GM03348 (cell line): ENCODE measurements at regions not wholly inside any gene's neighbourhood (a gene's known extent, or its start where the extent isn't known, plus 50 kb on each side); places are given as distances from the start of the nearest gene placed in this dataset.

Source experiments
- DNase-seq: peaks from one replicate; pipeline ENCODE4 v3.0.0; 2012; ENCODE audit warnings: low spot score

GRCh38 chr12:28824193-28824846 lies 324.8 kb upstream of the FAR2 start:
- no peak for DNase-seq

DNA sequence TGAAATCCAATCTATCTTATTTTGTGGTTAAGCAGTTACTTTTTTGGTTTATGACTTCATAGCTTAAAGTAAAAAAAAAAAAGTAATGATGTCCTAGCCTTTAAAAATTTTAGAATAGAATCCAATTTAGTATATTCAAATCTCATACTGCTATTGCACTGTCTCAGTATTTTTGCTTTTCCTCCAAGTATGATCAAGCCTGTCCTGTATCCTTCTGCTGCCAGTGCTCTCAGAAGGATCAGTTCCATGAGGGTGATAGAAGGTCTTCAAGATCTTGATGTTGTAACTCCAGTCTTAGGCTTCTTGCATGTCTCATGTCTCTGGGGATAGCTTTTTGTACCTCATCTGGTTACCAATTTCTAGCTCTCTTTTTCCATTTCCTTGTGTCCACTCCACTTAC lies 324.2 kb upstream of the FAR2 start:
- no peak for DNase-seq

DNA sequence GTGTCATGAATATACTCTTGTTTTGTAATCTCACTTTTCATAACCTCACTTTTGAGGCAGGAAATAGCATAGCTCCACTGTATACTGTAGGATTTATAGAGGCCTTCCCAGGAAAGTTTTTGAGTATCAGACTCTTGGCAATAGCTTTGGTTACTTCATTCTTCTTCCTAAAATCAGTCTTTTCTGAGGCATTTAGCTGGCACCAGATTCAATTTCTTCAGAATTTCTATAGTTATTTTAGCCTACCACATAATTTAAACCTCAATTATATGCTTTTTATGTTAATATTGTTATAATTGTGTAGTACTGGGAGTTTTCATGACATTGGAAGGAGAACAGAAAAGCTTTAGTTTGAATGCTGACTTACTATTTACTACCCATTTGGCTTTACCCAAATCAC lies 322.3 kb upstream of the FAR2 start:
- no peak for DNase-seq

DNA sequence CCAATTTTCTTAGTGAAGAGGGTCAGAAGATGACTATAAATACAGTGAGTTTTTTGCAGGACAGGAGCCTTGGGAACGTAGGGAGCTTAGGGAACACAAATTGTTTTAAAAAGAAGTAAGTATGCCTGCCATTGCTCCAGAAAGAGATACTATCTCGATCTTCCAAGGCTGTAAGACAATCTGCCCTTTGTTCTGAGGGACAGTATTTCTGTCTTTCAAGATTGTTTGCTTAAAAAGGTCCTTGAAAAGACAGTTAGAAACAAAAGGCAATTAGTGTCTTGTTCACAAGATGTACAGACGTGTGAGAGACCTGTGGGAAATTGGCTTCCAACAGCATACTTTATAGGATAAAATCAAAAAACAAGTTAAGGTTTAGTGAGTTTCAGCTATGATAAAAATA lies 321.2 kb upstream of the FAR2 start:
- DNase-seq = no peak

DNA sequence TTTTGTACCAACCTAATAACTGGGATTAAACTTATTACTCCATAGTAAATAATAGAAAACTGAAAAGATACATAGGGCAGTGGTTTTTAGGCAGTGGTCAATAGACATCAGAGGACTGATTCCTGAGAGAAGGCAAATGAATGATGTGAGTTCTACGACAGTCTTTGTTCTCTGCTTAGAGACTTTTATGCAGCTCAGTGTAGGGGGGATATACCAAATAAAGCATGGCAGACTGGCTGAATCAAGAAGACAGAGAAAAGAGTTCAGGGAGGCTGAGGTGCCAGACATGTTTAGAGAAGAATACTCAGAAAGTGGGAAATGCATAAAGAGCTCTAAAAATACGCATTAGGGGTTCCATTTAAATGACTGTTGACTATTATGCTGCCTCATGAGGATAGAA lies 320.8 kb upstream of the FAR2 start:
- DNase-seq = no peak

DNA sequence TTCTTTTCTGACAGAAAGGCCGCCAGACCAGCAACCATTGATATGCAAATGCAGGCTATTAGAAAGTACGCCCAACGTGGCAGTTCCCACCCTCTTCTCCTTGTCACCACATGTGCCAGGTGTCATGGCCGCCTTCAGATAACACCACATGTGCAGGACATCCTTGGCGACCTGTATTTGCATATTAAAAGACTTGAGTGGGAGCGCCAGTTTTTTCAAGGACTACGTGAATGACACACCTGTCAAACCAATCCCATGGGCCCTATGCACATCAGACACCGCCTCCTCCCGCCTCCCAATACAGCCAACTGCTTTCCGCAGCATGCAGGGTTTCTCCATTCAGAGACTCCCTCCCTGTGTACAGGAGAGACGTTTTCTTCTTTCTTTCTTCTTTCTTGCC lies 318.6 kb upstream of the FAR2 start:
- no peak for DNase-seq

- DNase-seq = no peak
Measured at GRCh38 chr12:28844718-28845117, 304.4 kb upstream of the FAR2 start.

DNA sequence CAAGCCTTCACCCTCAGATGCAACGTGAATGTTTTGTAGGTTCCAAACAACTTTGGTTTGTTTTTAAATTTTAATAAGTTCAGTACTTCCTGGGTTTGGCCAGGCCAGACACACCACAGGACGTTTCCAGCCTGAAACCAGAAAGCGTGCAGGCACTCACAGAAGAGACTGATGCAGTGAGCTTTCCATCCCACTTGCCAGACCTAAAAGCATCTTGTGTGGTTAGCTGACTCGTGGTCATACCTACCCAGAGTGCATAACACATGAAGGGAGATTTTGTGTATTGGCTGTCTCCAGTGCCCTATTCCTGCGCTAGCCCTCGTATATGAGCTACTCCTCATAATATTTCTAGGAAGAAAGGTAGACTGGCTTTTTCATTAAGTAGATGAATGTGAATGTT lies 297.3 kb upstream of the FAR2 start:
- DNase-seq = no peak

GRCh38 chr12:28855761-28856310 lies 293.2 kb upstream of the FAR2 start:
- no peak for DNase-seq

DNA sequence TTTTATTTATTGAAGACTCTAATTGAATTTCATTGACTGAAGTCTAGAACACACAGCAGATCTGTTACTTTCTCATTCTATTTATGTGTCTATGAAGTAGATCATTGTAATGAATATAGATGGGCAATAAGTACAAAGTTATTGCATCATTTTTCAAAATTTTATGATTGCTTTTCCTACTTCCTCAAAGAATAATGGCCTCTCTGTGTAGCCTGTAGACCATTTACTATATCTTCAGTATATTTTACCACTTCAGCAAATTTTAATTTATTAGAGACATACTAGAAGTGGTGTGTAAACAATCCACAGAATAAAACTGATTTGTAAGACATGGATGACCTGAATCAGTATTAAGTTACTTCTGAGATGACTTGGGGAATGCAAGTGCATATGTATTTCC lies 291.7 kb upstream of the FAR2 start:
- DNase-seq = no peak

- no peak for DNase-seq
Measured at GRCh38 chr12:28859551-28859950, 289.5 kb upstream of the FAR2 start.

DNA sequence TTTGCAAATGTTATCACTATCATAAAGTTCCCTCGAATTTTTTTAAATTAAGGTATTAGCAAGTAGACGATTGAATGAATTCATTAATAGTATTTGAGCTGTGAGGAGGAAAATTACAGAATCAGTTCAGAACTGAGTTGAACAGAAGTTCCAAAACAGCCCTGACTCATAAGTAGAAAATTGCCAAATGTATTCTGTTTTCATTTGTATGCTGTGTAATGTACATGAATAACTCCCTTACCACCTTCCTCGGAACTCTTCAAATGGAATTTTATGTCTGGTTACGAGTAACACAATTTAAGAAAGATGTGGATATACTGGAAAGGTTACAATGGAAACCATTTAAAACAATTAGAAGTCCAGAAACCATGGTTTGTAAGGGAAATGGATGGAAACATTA lies 283.3 kb upstream of the FAR2 start:
- DNase-seq = no peak

DNA sequence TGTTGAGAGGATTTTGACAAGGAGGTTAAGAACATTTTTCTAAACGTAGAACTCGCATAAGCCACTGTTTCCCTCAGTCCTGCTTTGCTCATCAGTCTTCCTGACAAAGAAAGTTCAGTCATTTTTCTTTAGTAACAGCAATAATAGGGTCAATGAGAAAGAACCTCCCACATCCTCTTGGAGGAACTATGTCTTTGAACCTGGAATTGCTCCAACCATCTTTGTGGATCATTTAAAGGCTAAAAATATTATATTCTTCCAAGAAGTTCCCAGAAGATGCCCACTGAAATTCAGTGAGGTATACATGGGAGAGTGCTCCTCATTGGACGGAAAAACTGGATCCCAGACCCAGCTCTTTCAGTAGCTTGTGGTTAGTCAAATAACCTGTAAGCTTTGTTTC lies 282.8 kb upstream of the FAR2 start:
- DNase-seq = no peak

DNA sequence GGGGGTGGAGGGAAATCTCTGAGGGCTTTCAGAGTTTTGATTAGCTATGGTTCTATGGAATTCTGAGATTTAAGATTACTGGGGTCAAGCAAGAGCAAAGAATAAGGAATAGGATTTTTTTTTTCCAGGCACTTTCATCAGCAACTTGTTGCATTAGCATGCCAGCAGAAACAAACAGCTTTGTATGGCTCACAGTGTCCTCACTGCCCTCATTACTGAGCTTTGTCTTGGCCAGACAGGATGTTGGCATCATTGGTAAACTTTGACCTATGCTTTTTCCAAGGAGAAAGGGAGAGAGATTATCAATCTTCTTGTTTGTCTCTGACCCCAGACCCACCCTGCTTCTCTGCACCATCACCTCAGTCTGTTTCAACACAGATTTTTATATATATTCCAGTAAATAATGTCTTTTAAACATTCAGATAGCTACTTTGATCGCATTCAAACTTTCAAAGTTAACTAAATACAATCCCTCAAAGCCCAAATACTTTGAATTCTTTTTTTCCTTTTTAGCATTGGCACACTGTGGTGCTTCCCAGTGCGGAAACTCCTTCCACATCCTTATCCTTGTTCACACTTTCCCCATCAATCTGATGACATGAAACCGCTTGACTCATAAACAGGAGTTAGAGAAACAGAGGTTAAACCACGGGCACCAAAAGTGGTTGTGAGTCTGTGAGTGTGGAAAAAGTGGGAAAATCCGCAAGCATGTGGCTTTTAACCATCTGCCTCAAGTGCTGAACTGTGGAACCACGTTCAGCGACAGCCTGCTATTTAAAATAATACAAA lies 282.2 kb upstream of the FAR2 start:
- no peak for DNase-seq

- DNase-seq = no peak
Measured at GRCh38 chr12:28868414-28868813, 280.7 kb upstream of the FAR2 start.

DNA sequence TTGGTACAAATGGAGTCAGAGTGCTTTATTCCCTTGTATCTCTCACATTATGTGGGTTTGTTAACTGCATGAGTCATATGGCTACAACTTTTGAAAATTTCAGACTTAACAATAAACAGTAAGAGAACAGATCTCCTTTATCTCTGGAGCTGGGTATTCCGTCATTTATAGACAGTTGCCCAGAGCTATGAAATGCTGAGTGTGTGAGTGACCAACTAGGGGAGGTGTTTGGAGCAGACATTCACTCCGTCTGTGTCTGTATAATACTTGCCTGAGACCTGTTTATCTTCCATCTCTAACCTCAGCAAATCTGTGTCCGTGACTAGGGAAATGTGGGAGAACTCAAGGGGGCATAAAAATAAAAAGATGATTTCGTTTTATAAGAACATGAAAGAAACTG lies 279.9 kb upstream of the FAR2 start:
- DNase-seq = no peak

DNA sequence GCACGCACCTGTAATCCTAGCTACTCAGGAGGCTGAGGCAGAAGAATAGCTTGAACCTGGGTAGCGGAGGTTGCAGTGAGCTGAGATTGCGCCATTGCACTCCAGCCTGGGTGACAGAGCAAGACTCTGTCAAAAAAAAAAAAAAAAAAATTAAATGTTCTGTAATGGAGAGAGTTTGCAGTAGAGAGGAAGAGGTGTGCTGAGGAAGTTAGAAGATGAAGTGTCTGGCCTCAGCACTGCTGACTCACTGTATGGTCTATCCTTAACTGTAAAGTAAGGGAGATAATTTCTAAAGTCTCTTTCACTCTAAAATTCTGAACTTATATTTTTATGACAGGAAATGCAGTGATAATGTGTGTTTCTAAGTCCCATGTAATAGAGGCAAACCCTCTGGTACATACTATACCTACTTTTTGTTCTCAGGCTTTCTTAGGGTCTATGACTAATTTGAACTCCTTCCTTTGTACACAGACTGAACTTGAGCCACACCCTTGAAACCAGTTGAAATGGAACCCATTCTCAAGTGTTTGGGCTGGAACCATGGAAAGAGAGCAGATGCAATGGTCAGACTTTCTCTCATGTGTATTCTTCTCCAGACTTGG lies 278.1 kb upstream of the FAR2 start:
- no peak for DNase-seq

- DNase-seq = peak; percentile 62
Measured at GRCh38 chr12:28872654-28873268, 276.3 kb upstream of the FAR2 start.

GRCh38 chr12:28874758-28875157 lies 274.3 kb upstream of the FAR2 start:
- DNase-seq = no peak

- DNase-seq = no peak
Measured at GRCh38 chr12:28876196-28876798, 272.8 kb upstream of the FAR2 start.

GRCh38 chr12:28877854-28878253 lies 271.2 kb upstream of the FAR2 start:
- no peak for DNase-seq

DNA sequence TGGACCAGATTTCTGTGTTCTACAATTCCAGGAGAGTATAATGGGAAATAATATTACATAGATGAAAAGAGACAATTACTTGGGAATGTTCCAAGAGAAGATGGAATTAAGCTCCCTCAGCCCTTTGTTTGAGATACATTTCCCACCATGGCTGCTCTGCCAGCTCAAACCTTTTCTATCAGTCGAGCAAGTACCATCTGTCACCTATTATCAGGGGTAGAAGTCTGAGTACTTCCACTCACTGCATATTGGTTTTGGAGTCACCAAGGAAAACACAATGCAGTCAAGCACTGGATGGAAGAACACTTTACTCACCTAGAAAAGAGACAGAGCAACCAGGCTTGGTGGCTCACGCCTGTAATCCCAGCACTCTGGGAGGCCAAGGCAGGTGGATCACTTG lies 270.4 kb upstream of the FAR2 start:
- DNase-seq = no peak
